Loucy (cell line): ENCODE measurements at regions not wholly inside any gene's neighbourhood (a gene's known extent, or its start where the extent isn't known, plus 50 kb on each side); places are given as distances from the start of the nearest gene placed in this dataset.

Source experiments
- H2AFZ ChIP-seq: fragments of 200-600 bp; sonication (generic); 2 replicates; pipeline ENCODE4 v1.6.0; 2016; ENCODE audit warnings: antibody characterized with exemption, mild to moderate bottlenecking, low read length, moderate library complexity
- H3F3A ChIP-seq: fragments of 200-600 bp; 2 replicates; pipeline ENCODE4 v1.6.0; 2016; ENCODE audit warnings: antibody characterized with exemption, low read depth, mild to moderate bottlenecking
- H3K27me3 ChIP-seq: fragments of 200-600 bp; sonication (generic); 2 replicates; pipeline ENCODE4 v1.6.1; 2014; ENCODE audit warnings: low read length, mild to moderate bottlenecking; ENCODE audit not compliant: insufficient read depth, poor library complexity, severe bottlenecking
- H3K36me3 ChIP-seq: fragments of 200-600 bp; sonication (generic); 2 replicates; pipeline ENCODE4 v1.6.1; 2016; ENCODE audit warnings: low read length; ENCODE audit not compliant: insufficient read depth
- H3K4me1 ChIP-seq: fragments of 200-600 bp; sonication (generic); 2 replicates; pipeline ENCODE4 v1.5.1; 2014; ENCODE audit warnings: low read length, mild to moderate bottlenecking; ENCODE audit not compliant: insufficient read depth, poor library complexity, severe bottlenecking
- H3K4me2 ChIP-seq: fragments of 200-600 bp; sonication (generic); 2 replicates; pipeline ENCODE4 v1.6.0; 2014; ENCODE audit warnings: antibody characterized with exemption, low read length, low read depth, mild to moderate bottlenecking; ENCODE audit not compliant: poor library complexity, severe bottlenecking
- H3K4me3 ChIP-seq: fragments of 200-600 bp; sonication (generic); 2 replicates; pipeline ENCODE4 v1.5.1; 2014; ENCODE audit warnings: low read length, mild to moderate bottlenecking, mixed read lengths; ENCODE audit not compliant: poor library complexity, severe bottlenecking
- H3K79me2 ChIP-seq: fragments of 200-600 bp; sonication (generic); 2 replicates; pipeline ENCODE4 v1.6.1; 2014; ENCODE audit warnings: low read length; ENCODE audit not compliant: insufficient read depth
- H3K9ac ChIP-seq: fragments of 200-600 bp; sonication (generic); 2 replicates; pipeline ENCODE4 v1.6.0; 2014; ENCODE audit warnings: mild to moderate bottlenecking, low read depth, low read length, moderate library complexity; ENCODE audit not compliant: poor library complexity, severe bottlenecking
- H3K9me2 ChIP-seq: fragments of 200-600 bp; sonication (generic); replicated peaks from 2 replicates; pipeline ENCODE4 v1.6.1; 2016; ENCODE audit warnings: low read depth, low read length, mixed read lengths
- H3K9me3 ChIP-seq: fragments of 200-600 bp; sonication (generic); 2 replicates; pipeline ENCODE4 v1.6.1; 2014; ENCODE audit warnings: mild to moderate bottlenecking, antibody characterized with exemption, low read length, low read depth; ENCODE audit not compliant: insufficient read depth
- H4K20me1 ChIP-seq: fragments of 200-600 bp; sonication (generic); 2 replicates; pipeline ENCODE4 v1.6.0; 2014; ENCODE audit warnings: antibody characterized with exemption, low read length, mild to moderate bottlenecking; ENCODE audit not compliant: insufficient read depth, poor library complexity, severe bottlenecking
- CTCF ChIP-seq: fragments of 200-600 bp; sonication (generic); conservative IDR thresholded peaks from 2 replicates; pipeline ENCODE4 v1.5.1; 2014; ENCODE audit warnings: mild to moderate bottlenecking, antibody characterized with exemption, low read length
- EZH2phosphoT487 ChIP-seq: fragments of 200-600 bp; IDR thresholded peaks from 2 replicates; pipeline ENCODE4 v1.6.1; 2018; ENCODE audit warnings: antibody characterized with exemption, mild to moderate bottlenecking, moderate library complexity, borderline replicate concordance

- Histone ChIP-seq H2AFZ (no peak overlapping the region), H3K79me2 (no peaks in the 10 kb centered on the region), H3K9ac (no peak overlapping the region), H4K20me1 (no peaks in the 10 kb centered on the region), H3K9me2 (no peaks in the 10 kb centered on the region), H3K4me2 (no peak overlapping the region), H3K36me3 (no peaks in the 10 kb centered on the region), H3K27me3 (no peaks in the 10 kb centered on the region), H3K4me3 (no peak overlapping the region), H3K4me1 (no peaks in the 10 kb centered on the region), H3F3A (no peaks in the 10 kb centered on the region), H3K9me3 (no peaks in the 10 kb centered on the region)
- TF ChIP-seq EZH2phosphoT487 (no peak), CTCF (no peak)
Observed at GRCh38 chr14:48914921-48915320, 671.3 kb downstream of the RPS29 start.

GRCh38 chr14:48914382-48914781, 671.8 kb downstream of the RPS29 start:
- Histone ChIP-seq H3K9me3 (no peaks in the 10 kb centered on the region), H3K79me2 (no peaks in the 10 kb centered on the region), H3K4me2 (no peak overlapping the region), H3K36me3 (no peaks in the 10 kb centered on the region), H3K4me1 (no peaks in the 10 kb centered on the region), H3F3A (no peaks in the 10 kb centered on the region), H3K9me2 (no peaks in the 10 kb centered on the region), H2AFZ (no peak overlapping the region), H4K20me1 (no peaks in the 10 kb centered on the region), H3K4me3 (no peak overlapping the region), H3K27me3 (no peaks in the 10 kb centered on the region), H3K9ac (no peak overlapping the region)
- no peak for TF ChIP-seq EZH2phosphoT487

- no peaks in the 10 kb centered on the region for H3F3A ChIP-seq
- no peak overlapping the region for H3K9ac ChIP-seq
- H3K4me1 ChIP-seq, result no peaks in the 10 kb centered on the region
- H3K79me2 ChIP-seq, result no peaks in the 10 kb centered on the region
- no peak overlapping the region for H2AFZ ChIP-seq
- no peaks in the 10 kb centered on the region for H3K9me2 ChIP-seq
- H3K4me3 ChIP-seq, result no peak overlapping the region
- H3K36me3 ChIP-seq, result no peaks in the 10 kb centered on the region
- no peaks in the 10 kb centered on the region for H3K9me3 ChIP-seq
- no peak overlapping the region for H3K4me2 ChIP-seq
- TF ChIP-seq CTCF (no peak), EZH2phosphoT487 (no peak)
- H3K27me3 ChIP-seq, result no peaks in the 10 kb centered on the region
- no peaks in the 10 kb centered on the region for H4K20me1 ChIP-seq
Observed at GRCh38 chr14:48900565-48900964, 685.6 kb downstream of the RPS29 start.

- H3K4me2 ChIP-seq, result no peak overlapping the region
- no peaks in the 10 kb centered on the region for H4K20me1 ChIP-seq
- no peaks in the 10 kb centered on the region for H3K4me1 ChIP-seq
- no peaks in the 10 kb centered on the region for H3F3A ChIP-seq
- no peaks in the 10 kb centered on the region for H3K79me2 ChIP-seq
- no peaks in the 10 kb centered on the region for H3K27me3 ChIP-seq
- H3K9ac ChIP-seq, result no peak overlapping the region
- H3K4me3 ChIP-seq, result no peak overlapping the region
- H2AFZ ChIP-seq, result no peak overlapping the region
- no peaks in the 10 kb centered on the region for H3K36me3 ChIP-seq
- TF ChIP-seq CTCF (no peak), EZH2phosphoT487 (no peak)
- H3K9me3 ChIP-seq, result no peaks in the 10 kb centered on the region
- H3K9me2 ChIP-seq, result no peaks in the 10 kb centered on the region
Observed at GRCh38 chr14:48890333-48890732, 695.8 kb downstream of the RPS29 start.
